ENCODE measurements at regions not wholly inside any gene's neighbourhood (a gene's known extent, or its start where the extent isn't known, plus 50 kb on each side); places are given as distances from the start of the nearest gene placed in this dataset.

DNA sequence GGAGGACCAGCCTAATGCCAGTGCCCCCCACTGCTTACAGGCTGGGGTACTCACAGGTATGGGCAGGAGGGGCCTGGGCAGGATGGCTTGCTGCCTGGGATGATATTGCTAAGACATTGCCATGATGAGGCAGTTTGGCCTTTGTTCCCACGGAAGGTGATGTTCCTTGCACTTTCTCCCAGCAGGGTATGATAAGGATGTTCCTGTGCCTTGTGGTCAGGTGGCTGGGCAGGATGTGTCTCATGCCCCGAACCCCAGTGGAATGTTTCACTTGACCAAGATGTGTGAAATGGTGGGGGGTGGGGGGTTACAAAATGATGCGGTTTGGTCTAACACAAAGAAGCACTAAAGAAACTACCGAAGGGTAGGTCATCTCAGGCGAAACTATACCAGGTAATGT is 337.8 kb upstream of the ZFHX3 start:
- in situ Hi-C loops (cut with MboI; ENCODE audit: low sequenced_read_pairs): no loop called here

DNA sequence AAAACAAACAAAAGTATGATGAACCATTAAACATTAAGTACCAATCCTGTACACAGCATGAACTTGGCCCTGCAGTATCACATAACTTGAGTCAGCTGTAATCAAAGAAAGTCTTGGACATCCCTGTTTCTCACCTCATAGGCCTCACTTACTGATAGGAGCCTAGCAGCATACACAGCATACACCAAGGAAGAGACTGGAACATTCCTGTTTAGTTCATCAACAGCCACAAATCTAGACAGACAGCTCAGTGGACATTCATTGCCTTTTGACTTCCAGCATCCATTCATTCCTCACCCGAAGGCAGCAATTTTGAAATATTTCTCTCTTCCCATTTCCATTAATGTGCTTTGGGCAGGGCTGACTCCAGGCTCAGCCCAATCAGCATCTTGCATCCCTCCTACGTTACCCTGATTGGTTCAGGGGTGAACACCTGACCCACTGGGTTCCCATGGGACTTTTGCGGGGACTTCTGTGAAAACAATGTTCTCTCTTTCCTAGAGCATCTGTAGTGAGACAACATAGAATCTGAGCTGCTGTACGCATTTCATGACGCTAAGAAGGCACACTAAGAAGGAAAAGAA is 336.7 kb upstream of the ZFHX3 start:
- in situ Hi-C loops (cut with MboI; ENCODE audit: low sequenced_read_pairs): no loop called here

DNA sequence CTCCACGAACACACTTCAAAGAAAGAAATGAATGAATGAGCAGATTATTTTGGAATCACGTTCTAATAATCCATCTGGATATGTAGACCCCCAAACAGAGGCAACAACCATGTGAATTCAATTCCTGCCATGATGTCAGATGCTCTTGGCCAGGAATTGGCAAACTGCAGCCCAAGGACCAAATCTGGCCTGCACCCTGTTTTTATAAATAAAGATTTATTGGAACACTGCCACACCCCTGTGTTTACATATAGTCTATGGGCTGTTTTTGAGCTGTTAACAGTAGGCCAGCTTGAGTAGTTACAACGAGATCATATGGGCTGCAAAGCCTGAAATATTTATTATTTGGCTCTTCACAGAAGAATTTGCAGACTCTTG is 336.0 kb upstream of the ZFHX3 start:
- in situ Hi-C loops (cut with MboI; ENCODE audit: low sequenced_read_pairs): no loop called here

DNA sequence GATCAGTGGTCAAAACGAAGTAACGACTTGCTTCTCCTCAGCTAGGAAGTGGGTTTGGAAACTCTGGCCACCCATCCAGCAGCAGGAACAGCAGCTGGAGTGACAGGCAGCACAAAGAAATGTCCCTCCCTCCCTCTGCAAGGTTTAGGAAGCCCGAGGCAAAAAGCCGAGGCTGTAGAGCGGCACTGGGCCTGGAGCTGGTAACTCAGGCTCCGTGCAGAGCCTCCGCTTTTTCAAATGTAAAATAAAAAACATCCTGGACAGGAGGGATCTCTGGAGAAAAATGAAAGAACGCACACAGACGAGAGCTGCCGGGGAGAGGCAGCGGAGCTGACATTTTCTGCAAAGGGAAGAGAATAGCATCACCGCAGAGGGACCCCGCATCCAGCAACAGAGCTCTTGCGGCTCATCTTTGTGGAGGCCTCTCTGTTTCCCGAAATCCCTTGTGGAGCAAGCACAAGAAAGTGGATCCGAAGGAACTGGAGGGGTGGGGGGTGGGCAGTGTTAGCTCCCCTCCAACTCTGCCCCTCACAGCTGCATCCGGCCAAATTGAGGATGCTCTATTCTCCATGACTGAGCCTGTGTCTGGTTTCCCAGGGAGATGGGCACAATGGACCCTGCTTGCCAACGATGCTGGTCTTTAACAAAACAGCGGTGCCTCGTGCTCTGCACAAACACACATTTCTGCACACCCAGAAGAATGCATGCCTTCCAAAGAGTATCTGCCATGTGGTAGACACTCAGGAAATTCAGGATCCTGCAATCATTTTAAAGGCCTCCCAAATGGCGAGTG is 335.5 kb upstream of the ZFHX3 start:
- in situ Hi-C loops (cut with MboI; ENCODE audit: low sequenced_read_pairs): no loop called here

DNA sequence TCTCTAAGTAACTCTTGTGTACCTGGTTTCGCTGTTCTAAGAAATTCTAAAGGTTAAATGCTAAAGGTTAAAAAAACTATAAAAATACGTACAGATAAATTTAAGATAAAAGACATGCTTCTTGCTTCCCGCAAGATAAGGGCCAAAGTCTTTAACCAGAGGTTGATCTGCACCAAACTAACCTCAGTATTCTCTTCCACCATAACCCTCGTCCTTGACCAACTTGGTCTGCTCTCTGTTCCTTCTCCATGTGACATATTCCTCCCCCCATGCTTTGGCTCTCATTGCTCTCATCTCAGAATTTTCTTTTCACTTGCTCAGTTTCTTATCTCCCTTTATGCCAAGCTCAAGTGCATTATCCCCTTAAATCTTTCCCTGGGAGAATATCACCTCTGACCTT is 330.5 kb upstream of the ZFHX3 start:
- in situ Hi-C loops (cut with MboI; ENCODE audit: low sequenced_read_pairs): no loop called here

DNA sequence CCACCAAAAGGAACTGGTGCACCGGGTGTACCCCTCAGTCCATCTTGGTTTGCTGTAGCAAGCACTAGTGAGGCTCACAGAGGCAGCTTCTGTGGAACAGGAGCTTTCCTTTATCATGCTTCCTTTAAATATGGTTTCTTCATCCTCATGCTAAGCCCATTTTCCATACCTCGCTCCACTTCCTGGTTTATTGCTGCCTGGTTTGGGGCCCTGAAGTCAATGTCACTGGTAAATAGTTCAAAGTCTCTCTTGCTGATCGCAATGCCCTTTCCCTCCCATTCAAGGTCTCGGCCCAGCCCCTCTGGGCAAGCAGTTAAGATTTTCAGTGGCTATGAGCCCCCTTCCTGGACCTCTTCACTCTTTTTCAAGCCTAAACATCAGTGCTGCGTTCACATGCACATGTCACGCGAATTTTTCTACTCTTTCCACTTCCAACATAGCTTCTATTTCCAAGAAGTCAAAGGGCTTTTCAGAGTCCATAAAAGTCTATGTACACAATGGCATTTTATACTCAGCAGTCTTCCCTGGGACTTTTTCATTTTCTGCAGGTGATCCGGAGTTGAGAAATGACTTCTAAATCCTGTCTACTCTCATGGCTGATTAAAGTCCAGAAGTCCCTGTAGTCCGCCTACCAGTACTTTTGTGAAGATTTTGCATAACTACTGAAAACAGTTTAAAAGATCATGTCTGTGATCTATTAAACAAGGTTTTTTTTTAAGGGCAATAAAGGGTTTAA is 323.8 kb upstream of the ZFHX3 start:
- in situ Hi-C loops (cut with MboI; ENCODE audit: low sequenced_read_pairs): no loop called here

DNA sequence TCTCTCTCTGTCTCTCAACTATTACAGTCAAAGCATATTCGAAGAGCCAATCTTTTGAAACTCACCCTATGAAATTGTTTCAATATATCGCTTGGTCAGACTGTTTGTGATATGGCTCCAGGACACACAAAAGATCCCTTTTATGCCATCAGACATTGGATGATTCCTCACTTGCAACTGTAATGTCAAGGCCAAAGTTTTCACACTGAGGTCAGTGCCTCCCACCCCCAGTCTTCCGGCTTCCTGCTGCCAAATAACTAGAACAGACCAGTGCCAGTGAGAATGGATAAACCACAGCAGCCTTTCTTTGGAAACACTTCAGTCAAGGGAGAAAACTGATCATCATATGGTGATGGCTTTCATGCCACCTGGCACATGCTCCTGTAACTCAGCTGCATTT is 321.9 kb upstream of the ZFHX3 start:
- in situ Hi-C loops (cut with MboI; ENCODE audit: low sequenced_read_pairs): no loop called here

DNA sequence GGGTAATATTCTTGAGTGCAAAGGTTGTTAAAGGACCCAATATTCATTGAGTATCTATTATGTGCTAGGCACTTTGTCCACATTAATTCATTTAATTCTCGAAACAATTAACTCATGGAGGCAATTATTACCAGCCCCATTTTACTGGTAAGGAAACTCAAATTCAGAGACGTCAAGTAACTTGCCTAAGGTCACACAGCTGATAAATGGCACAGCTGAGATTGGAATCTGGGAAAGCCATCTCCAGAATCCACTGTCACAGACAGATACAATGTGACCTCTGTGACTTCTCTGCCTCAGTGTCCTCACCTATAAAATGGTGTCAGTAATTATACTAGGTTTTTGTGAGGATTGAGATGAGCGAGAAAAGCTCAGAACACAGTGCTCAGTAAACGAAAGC is 320.8 kb upstream of the ZFHX3 start:
- in situ Hi-C loops (cut with MboI; ENCODE audit: low sequenced_read_pairs): no loop called here

DNA sequence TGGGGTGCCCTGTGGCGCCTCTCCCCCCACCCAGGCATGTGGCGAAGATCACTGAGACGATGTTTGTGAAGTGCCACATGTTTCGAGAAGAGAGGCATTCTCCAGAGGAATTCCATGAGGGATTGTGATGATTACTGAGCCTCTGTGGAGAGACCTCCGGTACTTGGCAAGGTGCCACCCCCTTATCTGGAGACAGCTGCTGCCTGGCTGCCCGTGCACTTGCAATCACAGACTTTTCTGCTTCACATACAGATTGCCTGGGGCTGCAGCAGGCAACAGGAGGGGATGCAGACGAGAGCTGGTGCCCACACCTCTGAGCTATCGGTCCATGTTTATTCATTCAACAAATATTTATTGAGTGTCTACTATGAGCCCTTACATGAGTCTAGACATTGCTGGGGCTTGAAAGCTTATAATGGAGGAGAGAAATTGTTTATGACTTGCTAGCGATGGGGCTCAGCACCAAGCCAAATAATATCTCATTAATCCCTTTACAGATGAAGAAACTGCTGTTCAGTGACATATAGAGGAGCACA is 317.2 kb upstream of the ZFHX3 start:
- in situ Hi-C loops (cut with MboI; ENCODE audit: low sequenced_read_pairs): no loop called here

DNA sequence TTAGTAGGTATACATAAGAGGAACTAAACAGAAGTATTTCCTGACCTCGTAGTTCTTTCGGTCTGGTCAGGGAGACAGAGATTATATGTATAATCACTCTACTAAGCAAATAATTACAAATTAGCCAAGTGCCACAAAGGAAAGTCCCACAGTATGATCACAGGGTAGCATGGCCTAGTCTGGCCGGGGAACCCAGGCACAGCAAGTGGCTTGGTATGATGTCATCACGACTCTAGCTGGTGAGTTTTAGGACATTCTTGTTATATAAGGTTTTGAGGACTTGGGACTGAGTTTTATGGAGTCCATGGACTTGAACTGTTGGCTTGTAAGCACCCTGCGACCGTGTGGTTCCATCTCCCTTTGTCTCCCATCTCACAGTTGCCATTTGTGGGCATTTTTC is 316.5 kb upstream of the ZFHX3 start:
- in situ Hi-C loops (cut with MboI; ENCODE audit: low sequenced_read_pairs): no loop called here

DNA sequence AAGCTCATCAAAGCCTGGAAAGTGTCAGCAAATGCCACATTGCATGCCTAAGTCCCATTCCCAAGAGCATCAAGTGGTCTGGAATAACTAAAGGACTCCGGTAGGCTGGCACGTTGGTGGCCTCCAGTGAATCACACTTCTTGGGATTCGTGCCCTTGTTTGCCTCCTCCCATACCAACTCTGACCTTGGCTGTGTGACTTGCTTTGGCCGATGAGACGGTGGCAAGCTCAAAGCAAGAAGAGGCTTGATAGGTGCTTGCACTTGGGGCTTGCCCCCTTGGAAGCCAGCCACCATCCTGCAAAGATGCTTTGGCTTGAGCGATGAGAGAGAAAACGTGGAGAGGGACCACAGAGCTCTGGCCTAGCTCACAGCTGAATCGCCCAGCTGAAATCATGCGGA is 313.1 kb upstream of the ZFHX3 start:
- in situ Hi-C loops (cut with MboI; ENCODE audit: low sequenced_read_pairs): no loop called here

DNA sequence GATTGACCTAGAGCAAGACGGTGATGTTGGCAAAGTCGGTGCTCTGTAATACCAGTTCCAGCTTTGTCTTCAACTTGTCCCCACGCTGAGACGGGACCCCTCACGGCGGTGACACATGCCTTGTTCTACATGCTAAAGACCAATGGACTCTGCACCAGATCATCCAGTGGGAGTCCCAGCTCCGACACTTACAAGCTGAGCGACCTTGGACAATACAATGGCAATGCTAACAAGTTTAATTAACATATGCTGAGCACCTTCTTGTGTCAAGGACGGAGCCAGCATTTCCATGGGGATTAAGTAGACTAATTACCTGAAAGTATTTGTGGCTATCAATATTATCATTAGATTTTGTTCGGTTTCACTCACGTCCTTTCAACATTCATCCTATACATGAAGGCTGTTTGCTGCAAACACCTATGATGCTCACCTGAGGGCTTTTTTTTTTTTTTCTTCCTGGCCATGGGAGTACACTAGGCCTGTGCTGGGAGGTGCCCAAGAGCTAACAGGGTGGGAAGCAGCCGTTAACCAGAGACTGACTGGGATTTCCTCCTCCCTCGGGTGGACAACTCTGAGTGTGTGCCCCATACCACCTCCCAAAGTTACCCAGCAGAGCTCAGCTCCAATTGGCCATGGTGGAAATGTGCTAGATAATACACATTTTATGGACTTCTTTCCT is 308.6 kb upstream of the ZFHX3 start:
- in situ Hi-C loops (cut with MboI; ENCODE audit: low sequenced_read_pairs): no loop called here

DNA sequence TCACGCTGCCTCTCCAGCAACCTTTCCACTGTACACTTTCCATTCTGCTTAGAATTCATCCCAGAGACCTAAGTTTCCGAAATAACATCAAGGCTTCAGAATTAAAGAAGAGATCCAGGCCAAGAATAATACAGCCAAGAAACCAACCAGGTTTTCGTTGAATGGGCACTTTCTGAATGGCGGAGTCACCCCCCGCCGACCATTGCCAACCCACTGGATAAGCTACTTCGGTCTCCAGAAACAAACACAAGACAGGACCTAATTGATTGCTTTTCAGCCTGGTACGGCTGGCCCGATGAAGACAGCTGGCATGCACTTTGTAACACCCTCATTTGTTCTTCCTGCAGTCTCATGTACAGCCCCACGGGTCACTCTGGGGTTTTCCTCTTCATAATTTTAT is 308.1 kb upstream of the ZFHX3 start:
- in situ Hi-C loops (cut with MboI; ENCODE audit: low sequenced_read_pairs): no loop called here

DNA sequence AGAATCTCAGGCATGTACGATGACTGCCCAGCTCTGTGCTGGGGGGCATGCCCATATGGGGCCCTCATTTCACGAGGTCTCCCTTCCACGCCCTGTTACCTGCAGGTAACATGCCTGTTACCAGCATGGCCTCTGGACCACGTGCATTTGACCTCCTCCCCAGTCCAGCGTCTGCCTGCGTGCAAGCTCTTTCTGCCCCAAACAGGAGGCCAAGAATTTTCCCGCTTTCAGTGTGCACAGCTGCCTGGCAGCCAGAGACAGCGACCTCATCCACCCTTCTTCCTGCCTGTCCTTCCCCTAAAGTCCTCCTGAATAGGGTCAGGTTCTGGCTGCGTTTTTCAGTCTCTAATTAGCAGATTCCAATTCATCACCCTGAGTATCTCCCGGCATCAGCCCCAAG is 306.5 kb upstream of the ZFHX3 start:
- in situ Hi-C loops (cut with MboI; ENCODE audit: low sequenced_read_pairs): no loop called here

DNA sequence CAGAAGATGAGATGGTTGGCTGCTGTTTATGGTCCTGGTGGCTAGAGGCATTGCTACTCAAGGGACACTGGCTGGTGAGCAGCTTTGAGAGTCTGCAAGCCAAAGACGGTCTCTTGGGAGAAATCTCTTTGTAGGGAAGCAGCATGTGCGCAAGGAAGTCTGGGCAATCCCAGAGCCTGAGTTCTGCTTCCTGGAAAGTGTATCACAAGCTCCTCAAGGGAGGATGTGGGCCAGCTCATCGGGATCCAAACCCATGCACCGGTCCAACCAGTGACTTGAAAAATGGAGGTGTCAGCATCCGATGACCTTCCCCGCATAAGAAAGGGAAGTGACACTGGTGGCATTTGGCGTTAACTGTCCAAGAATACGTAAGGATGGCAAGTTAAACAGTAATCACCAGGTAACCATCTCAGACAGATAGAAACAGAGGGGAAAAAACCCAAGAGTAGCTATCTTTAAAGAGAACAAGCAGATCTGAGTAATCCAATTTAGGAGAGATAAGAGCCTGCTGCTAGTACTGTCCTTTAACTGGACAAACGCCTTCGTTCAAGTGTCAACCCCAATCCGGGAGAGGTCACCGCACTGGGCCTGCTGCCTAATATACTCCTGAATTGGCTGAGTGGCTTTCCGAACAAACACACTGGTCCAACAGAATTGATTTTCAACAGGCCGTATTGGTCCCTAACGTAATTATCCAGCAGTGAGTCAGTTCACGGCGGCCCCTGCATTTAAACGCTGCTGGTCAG is 303.0 kb upstream of the ZFHX3 start:
- in situ Hi-C loops (cut with MboI; ENCODE audit: low sequenced_read_pairs): no loop called here

DNA sequence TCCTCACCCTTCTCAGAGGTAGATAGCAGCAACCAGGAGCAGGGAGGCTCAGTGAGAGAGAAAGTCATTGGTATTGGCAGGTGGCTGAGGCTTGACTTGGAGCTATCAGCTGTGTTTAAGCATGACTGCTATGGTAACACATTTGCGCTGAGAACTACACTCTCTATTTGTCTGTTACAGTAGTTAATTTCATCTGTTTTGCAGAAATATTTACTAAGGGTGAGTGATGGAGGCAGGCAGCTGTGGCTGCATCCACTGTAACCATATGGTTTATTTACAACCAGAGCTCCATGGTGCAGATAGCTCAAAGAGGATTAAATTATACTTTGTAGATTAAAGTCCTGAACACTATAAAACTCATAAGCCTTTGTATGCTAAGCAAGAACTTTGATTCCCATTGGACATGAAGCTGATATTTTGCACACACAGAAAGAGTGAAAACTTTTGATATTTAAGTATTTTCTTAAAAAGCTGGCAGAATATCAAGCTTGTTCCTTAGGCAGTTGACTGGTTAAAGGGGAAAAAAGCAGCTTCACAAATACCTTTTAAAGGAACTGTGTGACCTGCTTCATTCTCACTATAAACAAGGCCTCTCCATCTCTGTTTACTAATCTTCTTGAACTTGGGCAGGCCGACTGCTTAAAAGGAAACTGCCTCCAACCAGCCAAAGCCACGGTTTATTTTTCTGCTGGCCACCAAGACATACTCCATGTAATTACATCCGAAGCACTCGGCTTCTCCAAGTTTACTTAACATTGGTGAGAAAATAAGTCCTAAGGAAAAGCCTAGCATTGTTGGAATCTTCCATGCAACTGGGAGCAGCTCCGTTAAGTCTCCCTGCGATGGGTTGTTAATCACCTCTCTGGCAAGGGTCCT is 299.8 kb upstream of the ZFHX3 start:
- in situ Hi-C loops (cut with MboI; ENCODE audit: low sequenced_read_pairs): no loop called here

DNA sequence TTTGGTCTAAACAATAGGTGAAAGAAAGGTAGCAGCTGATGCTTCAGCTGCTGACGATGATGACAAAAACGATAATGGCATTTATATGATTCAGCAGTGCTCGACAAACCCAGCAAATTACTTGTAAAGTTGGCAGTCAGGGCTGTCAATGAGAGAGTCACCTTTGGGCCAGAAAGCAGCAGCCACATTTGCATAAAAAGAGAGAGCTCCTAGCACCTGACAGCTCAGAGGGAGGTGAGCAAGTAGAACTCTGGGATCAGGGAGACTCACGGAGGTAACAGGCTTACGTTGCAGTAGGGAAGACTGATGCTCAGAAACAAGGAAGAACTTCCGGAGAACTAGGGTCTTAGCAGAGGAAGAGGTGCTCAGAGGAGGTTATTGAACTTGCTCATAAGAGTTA is 291.9 kb upstream of the ZFHX3 start:
- in situ Hi-C loops (cut with MboI; ENCODE audit: low sequenced_read_pairs): no loop called here

DNA sequence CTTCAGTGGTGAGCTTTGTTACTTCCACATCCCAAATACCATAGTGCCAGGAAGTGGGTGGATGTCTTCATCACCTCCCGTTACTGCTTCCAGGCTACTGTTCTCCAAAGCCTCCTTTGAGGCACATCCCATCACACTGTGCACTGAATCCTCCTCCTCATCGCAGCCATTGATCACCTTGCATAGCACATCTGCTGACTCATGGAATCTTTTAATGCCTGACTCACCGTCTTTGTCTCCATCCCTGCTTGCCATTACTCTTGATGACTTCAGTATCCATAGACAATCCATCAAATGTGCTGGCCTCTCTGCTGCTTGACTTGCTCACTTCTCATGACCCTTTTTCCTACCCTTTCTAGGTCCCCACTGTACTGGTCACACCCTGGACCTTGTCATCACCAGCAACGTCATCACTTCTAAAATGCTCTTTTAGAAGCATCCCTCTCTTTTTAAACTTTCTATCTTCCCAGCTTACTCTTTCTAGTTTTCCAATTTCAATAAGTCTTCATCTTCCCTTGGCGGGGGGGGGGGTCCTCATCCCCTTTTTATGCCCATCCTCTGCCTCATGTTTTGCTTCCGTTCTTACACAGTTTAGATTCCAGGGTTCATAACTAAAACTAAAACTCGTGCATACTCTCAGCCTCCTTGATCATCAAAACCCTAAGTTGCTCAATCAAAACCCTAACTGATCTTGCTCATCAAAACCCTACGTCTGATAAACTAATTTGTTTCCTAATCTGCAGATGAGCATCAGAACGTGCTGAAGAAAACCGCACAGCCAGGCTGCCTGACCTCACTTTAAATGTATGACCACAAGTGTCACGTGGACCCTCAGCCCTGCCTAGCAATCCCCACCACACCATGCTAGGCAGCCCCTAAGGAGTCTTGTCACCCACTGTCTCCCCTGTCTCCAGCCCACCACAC is 289.7 kb upstream of the ZFHX3 start:
- in situ Hi-C loops (cut with MboI; ENCODE audit: low sequenced_read_pairs): no loop called here

Data from HL-60/S4 treated with retinoic acid at 250 ng/mL for 4 days and 3 days (cell line).